GM12891 (cell line): ENCODE measurements at regions not wholly inside any gene's neighbourhood (a gene's known extent, or its start where the extent isn't known, plus 50 kb on each side); places are given as distances from the start of the nearest gene placed in this dataset.

Experiments
- POLR2A ChIP-seq: IDR thresholded peaks from 2 replicates; pipeline ENCODE4 v1.6.1; 2011; ENCODE audit warnings: low read depth, low read length, control low read depth
- POLR2AphosphoS5 ChIP-seq: IDR thresholded peaks from 2 replicates; pipeline ENCODE4 v1.6.1; 2011; ENCODE audit warnings: low read depth, low read length, control low read depth

GRCh38 chr9:107940616-107941595 lies 451.3 kb upstream of the KLF4 start:
- TF ChIP-seq POLR2A (no peak), POLR2AphosphoS5 (no peak)
